A549 (cell line): ENCODE measurements at regions not wholly inside any gene's neighbourhood (a gene's known extent, or its start where the extent isn't known, plus 50 kb on each side); places are given as distances from the start of the nearest gene placed in this dataset.

Source experiments
- ATAC-seq, 2 experiments: fragments of 200-7000 bp in 1 of 2; fragments of >200 bp in 1 of 2; cut with Nextera tagmentation in 1 of 2; cut with Tn5 transposase in 1 of 2; 3 replicates each; pipeline versions ENCODE4 v1.8.0 to v1.9.1; 2018 to 2020; ENCODE audit warnings: mild to moderate bottlenecking in 1 of 2, moderate library complexity in 1 of 2
- CTCF ChIA-PET: fragments of 300-600 bp; sonication (Branson Sonifier 250); formaldehyde crosslinking; extraction: SDS; loops from one replicate; lab custom pipeline; 2021; ENCODE audit warnings: antibody characterized with exemption, inconsistent platforms; lab: Yijun Ruan, JAX
- POLR2A ChIA-PET: fragments of 350-600 bp; formaldehyde crosslinking; extraction: SDS; loops from one replicate; lab custom pipeline; 2021; ENCODE audit warnings: antibody characterized with exemption, inconsistent platforms; lab: Yijun Ruan, JAX
- DNase-seq, 2 experiments: peaks; one replicate each; pipeline versions ENCODE4 v3.0.0 to v3.0.0-alpha.2; 2011 to 2016; ENCODE audit warnings: low read depth in 1 of 2, low spot score in 1 of 2
- FAIRE-seq: peaks from 2 replicates; lab custom pipeline; 2011; peaks lifted over from hg19 to GRCh38; lab: Jason Lieb, UNC
- H3K27ac ChIP-seq, 2 experiments: fragments of >200 bp; sonication (Bioruptor Twin); formaldehyde crosslinking; 3 replicates each; pipeline ENCODE4 v1.5.1; 2016 to 2017
- H3K4me1 ChIP-seq: fragments of >200 bp; sonication (Bioruptor Twin); formaldehyde crosslinking; 3 replicates; pipeline ENCODE4 v1.6.1; 2016
- H3K4me2 ChIP-seq: fragments of >200 bp; sonication (Bioruptor Twin); formaldehyde crosslinking; 3 replicates; pipeline ENCODE4 v1.6.1; 2016
- H3K4me3 ChIP-seq: fragments of >200 bp; sonication (Bioruptor Twin); formaldehyde crosslinking; 3 replicates; pipeline ENCODE4 v1.5.1; 2016
- H3K9me3 ChIP-seq: fragments of >200 bp; sonication (Bioruptor Twin); formaldehyde crosslinking; 3 replicates; pipeline ENCODE4 v1.6.1; 2016
- BHLHE40 ChIP-seq: IDR thresholded peaks from 2 replicates; pipeline ENCODE4 v1.6.1; 2012; ENCODE audit warnings: low read depth, low read length, inconsistent platforms
- CHD4 ChIP-seq: fragments of 200-600 bp; sonication (generic); IDR thresholded peaks from 2 replicates; pipeline ENCODE4 v1.6.1; 2016; ENCODE audit warnings: antibody characterized with exemption, mild to moderate bottlenecking, borderline replicate concordance
- EP300 ChIP-seq, 2 experiments: fragments of >200 bp; sonication (Bioruptor Twin); formaldehyde crosslinking; IDR thresholded peaks; 2 replicates in 1 of 2; 3 replicates in 1 of 2; pipeline ENCODE4 v1.6.1; 2016 to 2017
- FOSB ChIP-seq: fragments of 250-450 bp; sonication (Bioruptor Pico); IDR thresholded peaks from 2 replicates; pipeline ENCODE4 v1.5.0; 2020; ENCODE audit warnings: mild to moderate bottlenecking, moderate library complexity
- HEYL ChIP-seq: fragments of 250-450 bp; sonication (Bioruptor Pico); IDR thresholded peaks from 2 replicates; pipeline ENCODE4 v1.8.0; 2021; ENCODE audit warnings: mild to moderate bottlenecking, moderate library complexity
- HOXB13 ChIP-seq: fragments of 250-450 bp; sonication (Bioruptor Pico); IDR thresholded peaks from 2 replicates; pipeline ENCODE4 v1.5.0; 2020; ENCODE audit warnings: low read depth, mild to moderate bottlenecking, moderate library complexity
- HOXB5 ChIP-seq: fragments of 250-450 bp; sonication (Bioruptor Pico); IDR thresholded peaks from 2 replicates; pipeline ENCODE4 v1.5.0; 2020; ENCODE audit warnings: mild to moderate bottlenecking, moderate library complexity
- KDM5A ChIP-seq: fragments of 200-600 bp; sonication (generic); IDR thresholded peaks from 2 replicates; pipeline ENCODE4 v1.6.1; 2016; ENCODE audit warnings: antibody characterized with exemption, mild to moderate bottlenecking
- MAZ ChIP-seq: fragments of 150-350 bp; IDR thresholded peaks from 2 replicates; pipeline ENCODE4 v1.6.1; 2014; ENCODE audit warnings: antibody characterized with exemption, low read depth, low read length, borderline replicate concordance
- NPAS2 ChIP-seq: fragments of 250-450 bp; sonication (Bioruptor Pico); IDR thresholded peaks from 2 replicates; pipeline ENCODE4 v1.8.0; 2022; ENCODE audit warnings: mild to moderate bottlenecking, moderate library complexity, borderline replicate concordance
- NR3C1 ChIP-seq: fragments of >200 bp; sonication (Bioruptor Twin); formaldehyde crosslinking; IDR thresholded peaks from 3 replicates; pipeline ENCODE4 v1.6.1; 2017
- POLR2A ChIP-seq: IDR thresholded peaks from 2 replicates; pipeline ENCODE4 v1.6.1; 2012; ENCODE audit warnings: mild to moderate bottlenecking, low read length
- RAD21 ChIP-seq, 2 experiments: fragments of >200 bp in 1 of 2; sonication (Bioruptor Twin) in 1 of 2; formaldehyde crosslinking in 1 of 2; IDR thresholded peaks in 1 of 2; conservative IDR thresholded peaks in 1 of 2; 2 replicates in 1 of 2; 3 replicates in 1 of 2; pipeline ENCODE4 v1.6.1; 2012 to 2018; ENCODE audit warnings: inconsistent platforms in 1 of 2
- RARB ChIP-seq: fragments of 250-450 bp; sonication (Bioruptor Pico); IDR thresholded peaks from 2 replicates; pipeline ENCODE4 v1.8.0; 2021; ENCODE audit warnings: mild to moderate bottlenecking, moderate library complexity
- SMC3 ChIP-seq: fragments of >200 bp; sonication (Bioruptor Twin); formaldehyde crosslinking; IDR thresholded peaks from 3 replicates; pipeline ENCODE4 v1.6.1; 2018; ENCODE audit warnings: inconsistent platforms
- TFCP2L1 ChIP-seq: fragments of 250-450 bp; sonication (Bioruptor Pico); IDR thresholded peaks from 2 replicates; pipeline ENCODE4 v1.5.0; 2021; ENCODE audit warnings: mild to moderate bottlenecking
- ZC3H11A ChIP-seq: fragments of 450-650 bp; IDR thresholded peaks from 2 replicates; pipeline ENCODE4 v1.6.1; 2014; ENCODE audit warnings: antibody characterized with exemption, mild to moderate bottlenecking
- WGBS: methylation state at CpG from one replicate; pipeline ENCODE4 v1.1.6; 2017; ENCODE audit errors: missing lambda C conversion rate; 5-methylcytosine and 5-hydroxymethylcytosine counted together
- TF ChIP-seq, protein P1 (sequence below): IDR thresholded peaks from 2 replicates; pipeline ENCODE4 v1.6.1; 2012
- TF ChIP-seq, protein P2 (sequence below): fragments of 450-650 bp; IDR thresholded peaks from 2 replicates; pipeline ENCODE4 v1.6.1; 2014; ENCODE audit warnings: antibody characterized with exemption
- TF ChIP-seq, protein P3 (sequence below): fragments of 250-450 bp; sonication (Bioruptor Pico); IDR thresholded peaks from 2 replicates; pipeline ENCODE4 v1.5.0; 2021; ENCODE audit warnings: mild to moderate bottlenecking, moderate library complexity, borderline replicate concordance
- TF ChIP-seq, protein P4 (sequence below): fragments of >200 bp; sonication (Bioruptor Twin); formaldehyde crosslinking; IDR thresholded peaks from 3 replicates; pipeline ENCODE4 v1.6.1; 2016
- TF ChIP-seq, protein P5 (sequence below): fragments of 200-600 bp; sonication (generic); IDR thresholded peaks from 2 replicates; pipeline ENCODE4 v1.6.1; 2016; ENCODE audit warnings: antibody characterized with exemption, mild to moderate bottlenecking, moderate library complexity
- TF ChIP-seq, protein P6 (sequence below): IDR thresholded peaks from 2 replicates; pipeline ENCODE4 v1.6.1; 2012; ENCODE audit warnings: low read depth, borderline replicate concordance

DNA sequence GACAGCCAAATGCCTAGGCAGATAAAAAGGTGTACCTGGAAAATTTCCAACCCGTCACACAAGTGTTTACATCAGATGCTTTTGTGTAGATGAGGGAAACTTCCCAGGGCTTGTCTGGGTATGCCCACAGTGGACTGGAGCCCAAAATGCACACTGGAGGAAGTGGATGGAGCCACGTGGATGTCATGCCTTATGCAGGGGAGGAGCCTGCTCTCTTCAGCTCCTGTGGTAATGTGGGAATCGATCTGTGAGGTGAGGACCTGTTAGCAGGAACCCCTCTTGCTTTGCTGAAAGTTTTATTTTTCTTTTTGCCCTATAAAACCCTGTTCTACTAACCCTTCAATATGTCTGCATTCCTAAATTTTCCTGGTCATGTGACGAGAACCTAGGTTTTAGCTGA is 439.2 kb upstream of the CDH9 start:
- POLR2A ChIA-PET, result no interaction called here
- Histone ChIP-seq H3K4me3 (no peak overlapping the region), H3K9me3 (no peaks in the 10 kb centered on the region), H3K27ac (no peak overlapping the region), H3K4me1 (no peaks in the 10 kb centered on the region), H3K4me2 (no peak overlapping the region)
- no peak for TF ChIP-seq TFCP2L1 (CRISPR knock-in tag)
- TF ChIP-seq ZC3H11A, result no peak
- TF ChIP-seq FOSB (CRISPR knock-in tag), result no peak
- no peak for TF ChIP-seq MAZ
- TF ChIP-seq BHLHE40, result no peak
- TF ChIP-seq HOXB5 (CRISPR knock-in tag), result no peak
- TF ChIP-seq, protein P1, sequence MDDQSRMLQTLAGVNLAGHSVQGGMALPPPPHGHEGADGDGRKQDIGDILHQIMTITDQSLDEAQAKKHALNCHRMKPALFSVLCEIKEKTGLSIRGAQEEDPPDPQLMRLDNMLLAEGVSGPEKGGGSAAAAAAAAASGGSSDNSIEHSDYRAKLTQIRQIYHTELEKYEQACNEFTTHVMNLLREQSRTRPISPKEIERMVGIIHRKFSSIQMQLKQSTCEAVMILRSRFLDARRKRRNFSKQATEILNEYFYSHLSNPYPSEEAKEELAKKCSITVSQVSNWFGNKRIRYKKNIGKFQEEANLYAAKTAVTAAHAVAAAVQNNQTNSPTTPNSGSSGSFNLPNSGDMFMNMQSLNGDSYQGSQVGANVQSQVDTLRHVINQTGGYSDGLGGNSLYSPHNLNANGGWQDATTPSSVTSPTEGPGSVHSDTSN, result no peak
- no peak for TF ChIP-seq SMC3
- no peak for TF ChIP-seq HEYL (CRISPR knock-in tag)
- no peak for TF ChIP-seq POLR2A
- TF ChIP-seq EP300 (IDR thresholded peaks at IDR 0.05), result no peak
- no peak for TF ChIP-seq KDM5A
- TF ChIP-seq, protein P2, sequence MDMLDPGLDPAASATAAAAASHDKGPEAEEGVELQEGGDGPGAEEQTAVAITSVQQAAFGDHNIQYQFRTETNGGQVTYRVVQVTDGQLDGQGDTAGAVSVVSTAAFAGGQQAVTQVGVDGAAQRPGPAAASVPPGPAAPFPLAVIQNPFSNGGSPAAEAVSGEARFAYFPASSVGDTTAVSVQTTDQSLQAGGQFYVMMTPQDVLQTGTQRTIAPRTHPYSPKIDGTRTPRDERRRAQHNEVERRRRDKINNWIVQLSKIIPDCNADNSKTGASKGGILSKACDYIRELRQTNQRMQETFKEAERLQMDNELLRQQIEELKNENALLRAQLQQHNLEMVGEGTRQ, result no peak
- TF ChIP-seq, protein P3, sequence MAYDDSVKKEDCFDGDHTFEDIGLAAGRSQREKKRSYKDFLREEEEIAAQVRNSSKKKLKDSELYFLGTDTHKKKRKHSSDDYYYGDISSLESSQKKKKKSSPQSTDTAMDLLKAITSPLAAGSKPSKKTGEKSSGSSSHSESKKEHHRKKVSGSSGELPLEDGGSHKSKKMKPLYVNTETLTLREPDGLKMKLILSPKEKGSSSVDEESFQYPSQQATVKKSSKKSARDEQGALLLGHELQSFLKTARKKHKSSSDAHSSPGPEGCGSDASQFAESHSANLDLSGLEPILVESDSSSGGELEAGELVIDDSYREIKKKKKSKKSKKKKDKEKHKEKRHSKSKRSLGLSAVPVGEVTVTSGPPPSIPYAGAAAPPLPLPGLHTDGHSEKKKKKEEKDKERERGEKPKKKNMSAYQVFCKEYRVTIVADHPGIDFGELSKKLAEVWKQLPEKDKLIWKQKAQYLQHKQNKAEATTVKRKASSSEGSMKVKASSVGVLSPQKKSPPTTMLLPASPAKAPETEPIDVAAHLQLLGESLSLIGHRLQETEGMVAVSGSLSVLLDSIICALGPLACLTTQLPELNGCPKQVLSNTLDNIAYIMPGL (CRISPR knock-in tag), result no peak
- TF ChIP-seq NR3C1, result no peak
- no peak for TF ChIP-seq RARB (CRISPR knock-in tag)
- no peak for TF ChIP-seq HOXB13 (CRISPR knock-in tag)
- TF ChIP-seq, protein P4, sequence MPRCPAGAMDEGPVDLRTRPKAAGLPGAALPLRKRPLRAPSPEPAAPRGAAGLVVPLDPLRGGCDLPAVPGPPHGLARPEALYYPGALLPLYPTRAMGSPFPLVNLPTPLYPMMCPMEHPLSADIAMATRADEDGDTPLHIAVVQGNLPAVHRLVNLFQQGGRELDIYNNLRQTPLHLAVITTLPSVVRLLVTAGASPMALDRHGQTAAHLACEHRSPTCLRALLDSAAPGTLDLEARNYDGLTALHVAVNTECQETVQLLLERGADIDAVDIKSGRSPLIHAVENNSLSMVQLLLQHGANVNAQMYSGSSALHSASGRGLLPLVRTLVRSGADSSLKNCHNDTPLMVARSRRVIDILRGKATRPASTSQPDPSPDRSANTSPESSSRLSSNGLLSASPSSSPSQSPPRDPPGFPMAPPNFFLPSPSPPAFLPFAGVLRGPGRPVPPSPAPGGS, result no peak
- 93% methylated on average over 4 of the region's 4 CpGs for WGBS
- no peak for ATAC-seq
- DNase-seq, result no peak
- FAIRE-seq, result no peak
- CTCF ChIA-PET, result interaction anchor here (0.8 kb wide), 1 partner anchor 353 kb away, joined by 3 read pairs; no protein-coding TSS in a partner anchor

DNA sequence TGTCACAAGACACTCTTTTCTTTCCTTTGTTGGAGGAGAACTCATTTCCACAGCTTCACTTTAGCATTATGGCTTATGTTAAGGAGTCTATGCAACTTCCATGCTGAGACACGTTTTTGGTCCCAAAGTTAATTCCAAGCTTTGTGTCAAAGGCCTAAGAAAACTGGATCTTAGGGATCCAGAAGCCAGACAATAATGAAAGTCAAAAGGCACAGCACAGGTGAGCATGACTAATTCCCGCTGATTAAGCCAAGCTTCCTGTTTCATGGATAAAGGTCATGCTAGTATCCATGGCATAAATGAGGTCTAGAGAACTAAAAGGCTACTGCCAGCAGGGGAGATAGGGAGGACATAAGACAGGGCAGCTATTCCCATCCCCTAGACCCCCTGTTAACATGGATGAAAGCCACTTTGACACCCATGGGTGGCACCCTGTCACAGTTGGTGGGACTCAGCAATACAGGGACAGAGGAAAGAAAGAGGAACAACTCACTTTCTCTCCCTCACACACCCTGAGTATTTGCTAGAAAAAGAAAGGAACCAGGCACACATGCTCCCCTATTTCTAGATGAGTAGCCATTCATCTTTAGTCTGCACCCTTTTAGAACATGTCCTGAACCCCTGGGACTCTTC is 438.1 kb upstream of the CDH9 start:
- Histone ChIP-seq H3K4me2 (no peak overlapping the region), H3K4me1 (peaks cover 4% of the 10 kb centered on the region; the same call in 1 of the 3 replicates), H3K9me3 (0 out of 3 replicates have a peak, but pooled peaks cover 3% of the 10 kb centered on the region), H3K27ac (no peak overlapping the region), H3K4me3 (no peak overlapping the region)
- ATAC-seq (no peak), FAIRE-seq (no peak), DNase-seq (no peak)
- CTCF ChIA-PET, result interaction anchor here (0.6 kb wide), 1 partner anchor 29 kb away, joined by 3 read pairs; no protein-coding TSS in a partner anchor
- 88% methylated on average over 2 of the region's 2 CpGs for WGBS
- POLR2A ChIA-PET, result interaction anchor here (0.6 kb wide), 1 partner anchor 345 kb away, joined by 3 read pairs; no protein-coding TSS in a partner anchor
- TF ChIP-seq, protein P4, result no peak
- TF ChIP-seq, protein P3 (CRISPR knock-in tag), result no peak
- TF ChIP-seq NR3C1 (no peak), RAD21 (conservative IDR thresholded peaks at IDR 0.05 in 1 of 2, IDR thresholded peaks at IDR 0.05 in 1 of 2) (no peak), ZC3H11A (no peak), NPAS2 (CRISPR knock-in tag) (no peak), CHD4 (no peak)
- TF ChIP-seq, protein P5, sequence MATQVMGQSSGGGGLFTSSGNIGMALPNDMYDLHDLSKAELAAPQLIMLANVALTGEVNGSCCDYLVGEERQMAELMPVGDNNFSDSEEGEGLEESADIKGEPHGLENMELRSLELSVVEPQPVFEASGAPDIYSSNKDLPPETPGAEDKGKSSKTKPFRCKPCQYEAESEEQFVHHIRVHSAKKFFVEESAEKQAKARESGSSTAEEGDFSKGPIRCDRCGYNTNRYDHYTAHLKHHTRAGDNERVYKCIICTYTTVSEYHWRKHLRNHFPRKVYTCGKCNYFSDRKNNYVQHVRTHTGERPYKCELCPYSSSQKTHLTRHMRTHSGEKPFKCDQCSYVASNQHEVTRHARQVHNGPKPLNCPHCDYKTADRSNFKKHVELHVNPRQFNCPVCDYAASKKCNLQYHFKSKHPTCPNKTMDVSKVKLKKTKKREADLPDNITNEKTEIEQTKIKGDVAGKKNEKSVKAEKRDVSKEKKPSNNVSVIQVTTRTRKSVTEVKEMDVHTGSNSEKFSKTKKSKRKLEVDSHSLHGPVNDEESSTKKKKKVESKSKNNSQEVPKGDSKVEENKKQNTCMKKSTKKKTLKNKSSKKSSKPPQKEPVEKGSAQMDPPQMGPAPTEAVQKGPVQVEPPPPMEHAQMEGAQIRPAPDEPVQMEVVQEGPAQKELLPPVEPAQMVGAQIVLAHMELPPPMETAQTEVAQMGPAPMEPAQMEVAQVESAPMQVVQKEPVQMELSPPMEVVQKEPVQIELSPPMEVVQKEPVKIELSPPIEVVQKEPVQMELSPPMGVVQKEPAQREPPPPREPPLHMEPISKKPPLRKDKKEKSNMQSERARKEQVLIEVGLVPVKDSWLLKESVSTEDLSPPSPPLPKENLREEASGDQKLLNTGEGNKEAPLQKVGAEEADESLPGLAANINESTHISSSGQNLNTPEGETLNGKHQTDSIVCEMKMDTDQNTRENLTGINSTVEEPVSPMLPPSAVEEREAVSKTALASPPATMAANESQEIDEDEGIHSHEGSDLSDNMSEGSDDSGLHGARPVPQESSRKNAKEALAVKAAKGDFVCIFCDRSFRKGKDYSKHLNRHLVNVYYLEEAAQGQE, result no peak
- TF ChIP-seq, protein P6, sequence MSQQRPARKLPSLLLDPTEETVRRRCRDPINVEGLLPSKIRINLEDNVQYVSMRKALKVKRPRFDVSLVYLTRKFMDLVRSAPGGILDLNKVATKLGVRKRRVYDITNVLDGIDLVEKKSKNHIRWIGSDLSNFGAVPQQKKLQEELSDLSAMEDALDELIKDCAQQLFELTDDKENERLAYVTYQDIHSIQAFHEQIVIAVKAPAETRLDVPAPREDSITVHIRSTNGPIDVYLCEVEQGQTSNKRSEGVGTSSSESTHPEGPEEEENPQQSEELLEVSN, result no peak
